GM12874 (cell line): ENCODE measurements at regions not wholly inside any gene's neighbourhood (a gene's known extent, or its start where the extent isn't known, plus 50 kb on each side); places are given as distances from the start of the nearest gene placed in this dataset.

ENCODE experiments used
- TF ChIP-seq, protein P1 (sequence below): IDR thresholded peaks from 2 replicates; pipeline ENCODE4 v1.5.1; 2011; ENCODE audit warnings: low read depth, mild to moderate bottlenecking, control low read depth, low read length, moderate library complexity; ENCODE audit not compliant: insufficient read depth

DNA sequence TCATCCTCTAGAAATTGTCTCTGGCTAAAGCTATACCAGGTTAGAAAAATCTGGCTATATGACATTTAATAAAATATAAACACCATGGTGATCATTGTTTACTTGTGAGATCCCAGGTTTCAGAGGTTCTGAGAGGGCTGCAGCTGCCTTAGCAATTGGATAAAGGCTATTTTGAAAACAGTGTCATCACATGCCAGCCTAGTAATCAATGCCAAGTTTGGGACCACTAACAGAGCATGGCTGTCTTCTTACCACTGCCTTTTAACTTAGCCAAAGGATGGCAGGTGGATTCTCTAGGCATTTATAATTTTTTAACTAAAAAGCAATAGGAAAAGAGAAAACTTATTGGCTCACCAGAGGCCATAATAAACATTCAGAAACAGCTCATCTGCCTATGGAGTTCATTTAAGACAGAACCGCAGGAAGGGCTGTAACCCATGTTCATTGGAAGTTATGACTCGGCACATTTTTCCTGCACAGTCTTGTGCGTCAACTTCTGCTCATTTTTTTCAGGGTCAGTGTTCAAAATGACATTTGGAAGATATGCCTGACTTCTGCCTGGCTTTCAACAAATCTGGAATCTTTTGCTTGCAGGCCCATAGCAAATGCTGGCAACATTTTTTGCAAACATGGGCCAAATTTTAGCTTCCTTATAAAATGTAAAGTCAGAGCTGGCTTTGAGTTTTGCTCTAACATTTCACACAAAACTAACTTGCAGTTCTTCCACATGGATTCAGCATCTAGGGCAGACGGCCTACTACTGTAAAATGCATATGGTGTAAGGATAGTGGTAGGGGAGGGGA lies 476.0 kb upstream of the TBL1XR1 start:
- TF ChIP-seq, protein P1, sequence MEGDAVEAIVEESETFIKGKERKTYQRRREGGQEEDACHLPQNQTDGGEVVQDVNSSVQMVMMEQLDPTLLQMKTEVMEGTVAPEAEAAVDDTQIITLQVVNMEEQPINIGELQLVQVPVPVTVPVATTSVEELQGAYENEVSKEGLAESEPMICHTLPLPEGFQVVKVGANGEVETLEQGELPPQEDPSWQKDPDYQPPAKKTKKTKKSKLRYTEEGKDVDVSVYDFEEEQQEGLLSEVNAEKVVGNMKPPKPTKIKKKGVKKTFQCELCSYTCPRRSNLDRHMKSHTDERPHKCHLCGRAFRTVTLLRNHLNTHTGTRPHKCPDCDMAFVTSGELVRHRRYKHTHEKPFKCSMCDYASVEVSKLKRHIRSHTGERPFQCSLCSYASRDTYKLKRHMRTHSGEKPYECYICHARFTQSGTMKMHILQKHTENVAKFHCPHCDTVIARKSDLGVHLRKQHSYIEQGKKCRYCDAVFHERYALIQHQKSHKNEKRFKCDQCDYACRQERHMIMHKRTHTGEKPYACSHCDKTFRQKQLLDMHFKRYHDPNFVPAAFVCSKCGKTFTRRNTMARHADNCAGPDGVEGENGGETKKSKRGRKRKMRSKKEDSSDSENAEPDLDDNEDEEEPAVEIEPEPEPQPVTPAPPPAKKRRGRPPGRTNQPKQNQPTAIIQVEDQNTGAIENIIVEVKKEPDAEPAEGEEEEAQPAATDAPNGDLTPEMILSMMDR, result no peak

DNA sequence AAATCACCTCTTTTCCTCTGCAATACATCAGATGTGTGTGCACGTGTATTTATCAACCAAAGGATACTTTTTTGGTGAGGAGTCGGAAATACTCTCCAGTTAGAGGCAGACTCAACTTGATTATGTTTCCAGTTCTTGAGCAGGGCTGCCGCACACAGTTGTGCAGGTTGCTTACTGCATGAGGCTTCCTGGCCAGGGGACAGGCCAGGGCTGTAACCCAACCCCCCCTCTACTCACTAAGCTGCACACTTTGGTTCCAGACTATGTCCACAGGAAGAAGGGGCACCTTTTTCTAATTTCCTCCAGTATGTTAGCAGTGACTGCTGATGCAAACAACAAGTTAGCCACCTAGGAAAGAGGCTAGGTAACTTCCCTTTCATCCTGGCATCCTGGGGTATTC lies 476.9 kb upstream of the TBL1XR1 start:
- TF ChIP-seq, protein P1, result no peak

DNA sequence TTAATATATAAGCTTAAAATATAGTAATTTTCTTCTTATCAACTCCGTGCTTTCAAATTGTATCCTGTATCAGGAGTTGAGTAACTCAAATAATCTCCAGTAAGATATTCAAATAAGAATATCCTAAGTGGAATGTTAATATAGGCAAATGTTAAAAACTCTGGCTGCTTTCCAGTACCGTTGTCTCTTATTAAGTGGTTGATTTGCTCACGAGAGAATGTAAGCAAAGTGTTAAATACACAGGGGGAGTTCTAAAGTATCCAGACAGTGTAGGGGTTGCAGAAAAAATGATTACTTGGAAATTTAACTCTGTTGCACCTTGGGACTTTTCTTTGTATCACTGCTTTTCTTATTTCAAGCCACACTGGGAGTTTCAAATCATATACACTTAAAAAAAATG lies 478.9 kb upstream of the TBL1XR1 start:
- TF ChIP-seq, protein P1, result no peak

DNA sequence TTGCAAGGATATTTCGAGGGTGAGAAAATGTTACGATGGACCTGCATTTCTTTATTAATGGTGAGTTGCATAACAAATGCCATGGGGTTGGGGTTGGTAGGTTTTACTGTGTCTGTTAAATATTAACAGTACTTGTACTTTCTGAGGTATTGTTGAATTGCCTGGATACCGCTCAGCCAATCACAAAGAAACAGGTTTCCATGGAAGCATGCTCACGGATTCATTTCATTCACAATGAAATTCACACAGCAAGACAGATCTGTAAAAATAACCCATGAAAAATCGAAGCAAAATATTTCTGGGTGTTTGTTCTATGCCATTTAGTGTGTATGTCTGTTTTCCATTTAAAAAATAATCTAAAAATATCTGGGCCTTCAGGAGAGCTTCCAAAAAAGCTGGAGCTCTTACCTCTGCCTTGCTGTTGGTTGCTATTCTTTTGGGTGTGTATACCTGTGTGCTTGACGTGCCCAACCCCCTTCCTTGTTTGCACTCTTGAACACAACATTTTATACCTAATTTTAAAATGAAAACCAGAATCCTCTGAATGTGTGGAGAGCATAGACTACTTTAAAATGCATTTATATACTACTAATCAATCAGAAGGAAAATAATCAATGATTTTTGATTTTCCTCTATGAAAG lies 479.8 kb upstream of the TBL1XR1 start:
- TF ChIP-seq, protein P1, result no peak

DNA sequence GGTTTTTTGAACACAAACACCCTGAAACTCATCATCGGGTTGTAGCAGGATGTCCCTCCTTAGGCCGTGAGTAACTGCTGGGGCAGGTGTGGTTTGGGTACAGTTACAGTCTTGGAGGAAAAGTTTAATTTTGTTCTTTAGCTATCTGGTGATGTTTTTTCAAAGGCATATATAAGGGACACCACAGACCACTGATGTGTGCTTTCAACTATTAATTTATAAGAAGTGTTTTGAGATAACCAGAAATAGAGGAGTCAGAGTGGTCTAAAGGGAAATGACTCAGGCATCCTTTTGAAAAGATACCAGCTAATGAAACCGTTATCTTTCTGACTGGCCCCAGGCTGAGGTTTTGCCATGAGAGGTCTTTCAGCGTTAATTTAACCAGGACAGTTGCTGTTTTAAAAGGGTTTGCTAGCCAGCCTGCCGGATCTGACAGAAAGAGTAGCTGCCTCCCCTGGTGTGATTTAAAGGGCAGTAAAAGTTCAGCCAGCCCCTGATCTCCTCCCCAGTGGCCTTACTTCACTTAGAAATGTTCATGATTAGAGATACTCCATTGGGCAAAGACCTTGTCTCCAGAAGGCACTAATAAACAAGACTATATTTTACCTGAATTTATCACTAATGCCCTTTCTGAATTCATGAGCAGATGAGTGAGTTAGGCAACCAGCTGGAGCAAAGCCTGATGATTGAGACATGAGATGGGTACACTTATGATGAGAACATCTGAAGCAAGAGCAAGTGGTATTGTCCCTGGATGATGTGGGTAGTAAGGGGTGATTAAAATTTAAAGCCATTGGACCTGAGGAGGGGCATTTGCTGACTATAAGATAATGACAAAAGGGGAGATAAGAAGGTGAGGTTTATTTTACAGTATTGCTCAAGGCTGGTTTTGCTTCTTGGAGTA lies 482.5 kb upstream of the TBL1XR1 start:
- TF ChIP-seq, protein P1, result no peak

DNA sequence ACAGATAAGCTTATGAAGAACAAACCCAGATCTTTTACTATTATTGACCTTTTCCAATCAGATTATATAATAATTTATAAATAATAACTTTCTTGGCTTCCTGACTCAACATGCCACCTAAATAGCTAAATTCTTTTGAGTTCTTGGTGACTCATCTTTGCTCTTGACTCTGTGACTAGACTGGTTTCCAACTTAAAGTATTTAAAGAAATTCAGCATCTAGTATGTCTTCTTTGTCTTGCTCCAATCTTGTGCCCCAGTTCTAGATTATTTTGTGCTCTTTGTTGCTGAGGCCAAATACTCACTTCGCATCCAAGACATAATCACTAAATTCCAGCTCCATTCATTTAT lies 483.2 kb upstream of the TBL1XR1 start:
- TF ChIP-seq, protein P1, result no peak

DNA sequence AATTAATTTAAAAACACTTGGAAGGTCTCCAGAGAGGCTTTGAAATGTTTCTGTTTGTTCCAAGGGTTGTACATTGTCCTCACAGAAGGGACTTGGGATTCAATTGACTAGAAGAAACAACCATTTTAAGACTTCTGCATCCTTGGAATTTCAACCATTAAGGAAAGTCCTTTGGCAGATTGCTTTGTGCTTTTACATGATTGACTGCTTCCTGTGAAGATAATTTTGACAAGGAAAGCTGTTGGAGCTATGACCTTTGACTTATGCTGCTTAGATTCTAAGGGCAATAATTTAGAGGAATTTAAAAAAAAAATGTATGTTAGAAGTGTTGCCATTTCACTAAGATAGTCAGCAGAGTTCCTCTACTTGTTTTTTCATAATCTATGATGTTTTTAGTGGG lies 483.9 kb upstream of the TBL1XR1 start:
- TF ChIP-seq, protein P1, result no peak
